ENCODE measurements at regions not wholly inside any gene's neighbourhood (a gene's known extent, or its start where the extent isn't known, plus 50 kb on each side); places are given as distances from the start of the nearest gene placed in this dataset.

- no peak for TF ChIP-seq SP1 (IDR thresholded peaks at IDR 0.05; ENCODE audit: low read depth, low read length)
- TF ChIP-seq CBX5 (IDR thresholded peaks at IDR 0.05; ENCODE audit: low read depth, low read length) = no peak
- TF ChIP-seq BACH1 (IDR thresholded peaks at IDR 0.05; ENCODE audit: low read length) = no peak
Observed at GRCh38 chr3:117922039-117922438, 1112.6 kb downstream of the IGSF11 start (continued).
